Esophagus muscularis mucosa (tissue), 4 donors: ENCODE measurements at regions not wholly inside any gene's neighbourhood (a gene's known extent, or its start where the extent isn't known, plus 50 kb on each side); places are given as distances from the start of the nearest gene placed in this dataset.

Source experiments
- DNase-seq: peaks from one replicate; pipeline ENCODE4 v3.0.0-alpha.2; 2017; ENCODE audit errors: extremely low spot score
- H3K27ac ChIP-seq, 4 donors: fragments of 200-600 bp; sonication (generic); replicated peaks in 1 of 4; 1 replicate in 3 of 4; 2 replicates in 1 of 4; pipeline ENCODE4 v1.5.1; 2016 to 2019; ENCODE audit warnings: mild to moderate bottlenecking in 1 of 4
- H3K27me3 ChIP-seq, 4 donors: fragments of 200-600 bp; sonication (generic); one replicate each; pipeline versions ENCODE4 v1.5.1 to v1.6.0; 2016 to 2019
- H3K36me3 ChIP-seq, 4 donors: fragments of 200-600 bp; sonication (generic); one replicate each; pipeline ENCODE4 v1.5.1; 2016 to 2019
- H3K4me1 ChIP-seq, 4 donors: fragments of 200-600 bp; sonication (generic); one replicate each; pipeline ENCODE4 v1.5.1; 2016 to 2019
- H3K4me3 ChIP-seq, 4 donors: fragments of 200-600 bp; sonication (generic); 1 replicate in 2 of 4; 2 replicates in 2 of 4; pipeline ENCODE4 v1.5.1; 2016 to 2019; ENCODE audit warnings: mild to moderate bottlenecking in 4 of 4, moderate library complexity in 1 of 4
- H3K9me3 ChIP-seq, 4 donors: fragments of 200-600 bp; sonication (generic); 1 replicate in 3 of 4; 2 replicates in 1 of 4; pipeline ENCODE4 v1.5.1; 2016 to 2019
- EP300 ChIP-seq: sonication (generic); formaldehyde crosslinking; IDR thresholded peaks from one replicate; pipeline ENCODE4 v1.6.1; 2017; ENCODE audit warnings: antibody characterized with exemption
- POLR2A ChIP-seq: fragments of 450-650 bp; IDR thresholded peaks from one replicate; pipeline ENCODE4 v1.6.1; 2017; ENCODE audit warnings: antibody characterized with exemption, moderate library complexity, mild to moderate bottlenecking, low read depth
- POLR2AphosphoS5 ChIP-seq, 2 donors: sonication (generic); formaldehyde crosslinking; IDR thresholded peaks; one replicate each; pipeline ENCODE4 v1.6.1; 2017; ENCODE audit warnings: antibody characterized with exemption in 2 of 2
- WGBS: methylation state at CpG from one replicate; pipeline ENCODE4 v1.1.5; 2018; 5-methylcytosine and 5-hydroxymethylcytosine counted together
- intact Hi-C: fragments of 100-400 bp; cut with DNase I; formaldehyde crosslinking; loops from one replicate; pipeline ENCODE4 v1.15.1; 2023
- TF ChIP-seq, protein P1 (sequence below), 3 experiments: fragments of 200-600 bp in 2 of 3; fragments of 450-650 bp in 1 of 3; sonication (generic) in 2 of 3; IDR thresholded peaks; one replicate each; pipeline ENCODE4 v1.5.1; 2017 to 2019; ENCODE audit warnings: antibody characterized with exemption in 3 of 3, mild to moderate bottlenecking in 2 of 3, moderate library complexity in 1 of 3

DNA sequence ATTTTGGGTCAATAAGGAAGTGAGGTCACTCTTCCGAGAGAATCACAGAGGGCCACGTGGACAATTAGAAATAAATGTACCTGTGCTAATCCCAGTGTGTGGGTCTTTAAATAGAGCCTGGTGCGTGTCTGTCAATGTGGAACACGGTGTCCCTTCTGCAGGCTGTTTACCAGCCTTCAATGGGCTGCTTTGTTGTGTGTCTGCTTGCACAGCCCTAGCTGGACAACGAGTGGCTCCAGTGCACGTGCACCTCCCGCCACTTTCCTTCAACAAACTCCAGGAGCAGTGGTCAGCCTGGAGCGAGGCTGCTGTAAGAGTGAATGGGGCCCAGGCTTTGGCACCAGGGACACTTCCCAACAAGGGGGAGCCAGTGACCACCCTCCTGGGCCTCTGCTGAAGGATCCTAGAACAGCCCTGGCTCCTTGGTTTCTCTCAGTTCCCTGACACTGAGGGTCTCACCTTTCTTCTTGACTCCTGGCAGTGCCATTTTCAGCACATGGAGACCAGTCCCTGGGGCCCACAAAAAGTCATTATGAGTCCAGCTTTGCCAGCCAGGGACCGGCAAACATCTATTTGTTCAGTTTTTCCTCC, 76.1 kb downstream of the ISG20 start:
- no peaks in the 10 kb centered on the region for H3K36me3 ChIP-seq
- H3K9me3 ChIP-seq: no peaks in the 10 kb centered on the region
- DNase-seq: no peak
- no peak for TF ChIP-seq POLR2AphosphoS5 (IDR thresholded peaks at IDR 0.05)
- H3K27ac ChIP-seq: no peak overlapping the region
- 71% methylated on average over 9 of the region's 9 CpGs for WGBS
- no peak overlapping the region for H3K4me3 ChIP-seq
- peaks cover 0 to 32% (median 0%) of the 10 kb centered on the region in 4 donors for H3K27me3 ChIP-seq
- H3K4me1 ChIP-seq: no peaks in the 10 kb centered on the region
- intact Hi-C loops: no loop called here

GRCh38 chr15:88716543-88717381, 77.9 kb downstream of the ISG20 start:
- 91% methylated on average over 15 of the region's 20 CpGs for WGBS
- Histone ChIP-seq H3K36me3 (no peaks in the 10 kb centered on the region), H3K27ac (no peak overlapping the region), H3K9me3 (no peaks in the 10 kb centered on the region), H3K4me1 (no peaks in the 10 kb centered on the region), H3K27me3 (peaks cover 0 to 33% (median 0%) of the 10 kb centered on the region in 4 donors), H3K4me3 (no peak overlapping the region)
- TF ChIP-seq POLR2A (no peak), EP300 (no peak), POLR2AphosphoS5 (IDR thresholded peaks at IDR 0.05) (no peak)
- TF ChIP-seq, protein P1, sequence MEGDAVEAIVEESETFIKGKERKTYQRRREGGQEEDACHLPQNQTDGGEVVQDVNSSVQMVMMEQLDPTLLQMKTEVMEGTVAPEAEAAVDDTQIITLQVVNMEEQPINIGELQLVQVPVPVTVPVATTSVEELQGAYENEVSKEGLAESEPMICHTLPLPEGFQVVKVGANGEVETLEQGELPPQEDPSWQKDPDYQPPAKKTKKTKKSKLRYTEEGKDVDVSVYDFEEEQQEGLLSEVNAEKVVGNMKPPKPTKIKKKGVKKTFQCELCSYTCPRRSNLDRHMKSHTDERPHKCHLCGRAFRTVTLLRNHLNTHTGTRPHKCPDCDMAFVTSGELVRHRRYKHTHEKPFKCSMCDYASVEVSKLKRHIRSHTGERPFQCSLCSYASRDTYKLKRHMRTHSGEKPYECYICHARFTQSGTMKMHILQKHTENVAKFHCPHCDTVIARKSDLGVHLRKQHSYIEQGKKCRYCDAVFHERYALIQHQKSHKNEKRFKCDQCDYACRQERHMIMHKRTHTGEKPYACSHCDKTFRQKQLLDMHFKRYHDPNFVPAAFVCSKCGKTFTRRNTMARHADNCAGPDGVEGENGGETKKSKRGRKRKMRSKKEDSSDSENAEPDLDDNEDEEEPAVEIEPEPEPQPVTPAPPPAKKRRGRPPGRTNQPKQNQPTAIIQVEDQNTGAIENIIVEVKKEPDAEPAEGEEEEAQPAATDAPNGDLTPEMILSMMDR (IDR thresholded peaks at IDR 0.05): no peak
- intact Hi-C loops: no loop called here
- no peak for DNase-seq

- Histone ChIP-seq H3K4me1 (no peaks in the 10 kb centered on the region), H3K4me3 (no peak overlapping the region), H3K9me3 (no peaks in the 10 kb centered on the region), H3K36me3 (no peaks in the 10 kb centered on the region), H3K27me3 (peaks cover 0 to 31% (median 0%) of the 10 kb centered on the region in 4 donors), H3K27ac (no peak overlapping the region)
- intact Hi-C loops: no loop called here
- TF ChIP-seq, protein P1 (IDR thresholded peaks at IDR 0.05): no peak
- TF ChIP-seq POLR2AphosphoS5 (IDR thresholded peaks at IDR 0.05) (no peak), EP300 (no peak), POLR2A (no peak)
- no peak for DNase-seq
- WGBS: 69% methylated on average over 13 of the region's 13 CpGs
Observed at GRCh38 chr15:88717382-88718031, 78.7 kb downstream of the ISG20 start.

DNA sequence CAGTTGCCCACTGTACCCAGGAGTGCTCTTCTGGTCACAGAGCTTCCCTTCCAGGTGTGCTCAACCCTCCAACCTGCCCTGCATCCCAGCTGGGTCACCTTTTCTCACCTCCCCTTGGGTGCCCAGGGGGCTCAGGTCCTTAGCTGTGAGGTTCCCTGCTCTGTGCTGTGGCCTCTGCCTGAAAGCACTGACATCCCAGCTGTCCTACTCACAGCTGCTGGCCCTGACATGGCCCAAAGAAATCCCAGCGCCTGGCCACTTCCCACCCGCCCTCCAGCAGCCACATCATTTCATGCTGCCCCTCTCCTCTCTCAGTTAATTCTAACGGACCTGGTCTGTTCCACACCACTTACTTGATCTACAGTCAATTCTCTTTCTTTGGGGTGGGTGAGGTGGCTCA, 79.9 kb downstream of the ISG20 start:
- H3K4me3 ChIP-seq: no peak overlapping the region
- no peaks in the 10 kb centered on the region for H3K4me1 ChIP-seq
- intact Hi-C loops: no loop called here
- 78% methylated on average over 3 of the region's 3 CpGs for WGBS
- no peak for DNase-seq
- TF ChIP-seq POLR2AphosphoS5 (IDR thresholded peaks at IDR 0.05): no peak
- TF ChIP-seq, protein P1 (IDR thresholded peaks at IDR 0.05): no peak
- H3K27me3 ChIP-seq: peaks cover 0 to 31% (median 0%) of the 10 kb centered on the region in 4 donors
- H3K36me3 ChIP-seq: no peaks in the 10 kb centered on the region
- H3K9me3 ChIP-seq: no peaks in the 10 kb centered on the region
- no peak overlapping the region for H3K27ac ChIP-seq

DNA sequence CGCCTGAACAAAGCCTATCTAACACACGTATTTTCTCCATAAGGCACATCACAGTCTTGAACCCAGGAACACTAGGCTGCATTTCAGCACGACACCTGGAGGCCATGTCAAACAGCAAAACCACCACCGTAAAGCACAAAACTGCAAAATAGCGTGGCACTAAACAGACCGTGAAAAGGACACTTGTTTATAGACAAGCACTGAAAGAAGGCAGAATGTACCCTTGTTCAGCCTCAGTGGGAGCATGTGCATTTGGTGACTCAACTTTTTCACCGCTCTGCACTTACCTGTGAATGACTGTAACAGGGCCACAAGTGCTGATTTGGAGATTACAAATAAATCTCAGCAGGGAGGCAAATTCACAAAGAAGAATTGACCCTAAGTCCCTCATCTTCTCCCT, 80.8 kb downstream of the ISG20 start:
- H3K9me3 ChIP-seq: peaks cover 0 to 4% (median 0%) of the 10 kb centered on the region in 4 donors
- H3K36me3 ChIP-seq: no peaks in the 10 kb centered on the region
- no peak overlapping the region for H3K27ac ChIP-seq
- intact Hi-C loops: no loop called here
- peaks cover 0 to 34% (median 0%) of the 10 kb centered on the region in 4 donors for H3K27me3 ChIP-seq
- DNase-seq: no peak
- 91% methylated on average over 7 of the region's 7 CpGs for WGBS
- no peaks in the 10 kb centered on the region for H3K4me1 ChIP-seq
- H3K4me3 ChIP-seq: no peak overlapping the region
- no peak for TF ChIP-seq POLR2A
- TF ChIP-seq, protein P1 (IDR thresholded peaks at IDR 0.05): no peak
- no peak for TF ChIP-seq POLR2AphosphoS5 (IDR thresholded peaks at IDR 0.05)
- TF ChIP-seq EP300: no peak
